ENCODE measurements at regions not wholly inside any gene's neighbourhood (a gene's known extent, or its start where the extent isn't known, plus 50 kb on each side); places are given as distances from the start of the nearest gene placed in this dataset.

GRCh38 chr1:229762891-229763290 is 136.8 kb downstream of the URB2 start:
- TF ChIP-seq CTCF (IDR thresholded peaks at IDR 0.05; ENCODE audit: poor library complexity, severe bottlenecking) (no peak), REST (IDR thresholded peaks at IDR 0.05; ENCODE audit: borderline replicate concordance) (no peak), EZH2 (IDR thresholded peaks at IDR 0.05; ENCODE audit: borderline replicate concordance, insufficient read depth, low read length, poor library complexity, severe bottlenecking) (no peak), EP300 (conservative IDR thresholded peaks at IDR 0.05; ENCODE audit: poor library complexity, severe bottlenecking) (no peak), RAD21 (conservative IDR thresholded peaks at IDR 0.05) (no peak)
